Breast epithelium (tissue), 3 donors: ENCODE measurements at regions not wholly inside any gene's neighbourhood (a gene's known extent, or its start where the extent isn't known, plus 50 kb on each side); places are given as distances from the start of the nearest gene placed in this dataset.

Experiments used
- POLR2AphosphoS5 ChIP-seq, 3 donors: sonication (generic); formaldehyde crosslinking; IDR thresholded peaks; one replicate each; pipeline ENCODE4 v1.6.1; 2017; ENCODE audit warnings: antibody characterized with exemption in 3 of 3
- TF ChIP-seq, protein P1 (sequence below), 3 donors: fragments of 450-650 bp; IDR thresholded peaks; one replicate each; pipeline ENCODE4 v1.5.1; 2016 to 2017; ENCODE audit warnings: antibody characterized with exemption in 3 of 3, mild to moderate bottlenecking in 3 of 3, moderate library complexity in 3 of 3

- no peak for TF ChIP-seq POLR2AphosphoS5 (IDR thresholded peaks at IDR 0.05)
- TF ChIP-seq, protein P1, sequence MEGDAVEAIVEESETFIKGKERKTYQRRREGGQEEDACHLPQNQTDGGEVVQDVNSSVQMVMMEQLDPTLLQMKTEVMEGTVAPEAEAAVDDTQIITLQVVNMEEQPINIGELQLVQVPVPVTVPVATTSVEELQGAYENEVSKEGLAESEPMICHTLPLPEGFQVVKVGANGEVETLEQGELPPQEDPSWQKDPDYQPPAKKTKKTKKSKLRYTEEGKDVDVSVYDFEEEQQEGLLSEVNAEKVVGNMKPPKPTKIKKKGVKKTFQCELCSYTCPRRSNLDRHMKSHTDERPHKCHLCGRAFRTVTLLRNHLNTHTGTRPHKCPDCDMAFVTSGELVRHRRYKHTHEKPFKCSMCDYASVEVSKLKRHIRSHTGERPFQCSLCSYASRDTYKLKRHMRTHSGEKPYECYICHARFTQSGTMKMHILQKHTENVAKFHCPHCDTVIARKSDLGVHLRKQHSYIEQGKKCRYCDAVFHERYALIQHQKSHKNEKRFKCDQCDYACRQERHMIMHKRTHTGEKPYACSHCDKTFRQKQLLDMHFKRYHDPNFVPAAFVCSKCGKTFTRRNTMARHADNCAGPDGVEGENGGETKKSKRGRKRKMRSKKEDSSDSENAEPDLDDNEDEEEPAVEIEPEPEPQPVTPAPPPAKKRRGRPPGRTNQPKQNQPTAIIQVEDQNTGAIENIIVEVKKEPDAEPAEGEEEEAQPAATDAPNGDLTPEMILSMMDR (IDR thresholded peaks at IDR 0.05) = no peak
These were observed 123.7 kb upstream of the TRPC6 start for GRCh38 chr11:101707477-101707876.
